ENCODE measurements at regions not wholly inside any gene's neighbourhood (a gene's known extent, or its start where the extent isn't known, plus 50 kb on each side); places are given as distances from the start of the nearest gene placed in this dataset.

GRCh38 chr6:33865478-33866077 lies 61.8 kb upstream of the MLN start:
- TF ChIP-seq CTCF (IDR thresholded peaks at IDR 0.05; ENCODE audit: low read length) (no peak), EZH2 (IDR thresholded peaks at IDR 0.05; ENCODE audit: borderline replicate concordance, low read length) (no peak)
- Histone ChIP-seq H3K27me3 (ENCODE audit: insufficient read depth, low read length) (peaks cover 4% of the 10 kb centered on the region; the same call in 1 of the 2 replicates), H3F3A (ENCODE audit: insufficient read depth, low read length) (no peaks in the 10 kb centered on the region), H3K9me2 (ENCODE audit: low read depth, low read length) (no peaks in the 10 kb centered on the region), H3K36me3 (ENCODE audit: insufficient read depth, low read length) (no peaks in the 10 kb centered on the region), H3K4me1 (ENCODE audit: insufficient read depth, low read length, severe bottlenecking) (no peaks in the 10 kb centered on the region), H3K9ac (ENCODE audit: low read length) (no peak overlapping the region), H3K79me2 (ENCODE audit: insufficient read depth, low read length) (no peaks in the 10 kb centered on the region), H3K27ac (ENCODE audit: low read depth, low read length, poor library complexity, severe bottlenecking) (no peak overlapping the region), H2AFZ (ENCODE audit: low read length) (no peak overlapping the region), H3K4me3 (ENCODE audit: low read depth, low read length, poor library complexity, severe bottlenecking) (no peak overlapping the region), H3K4me2 (ENCODE audit: low read length) (no peak overlapping the region), H4K20me1 (ENCODE audit: insufficient read depth, low read length) (no peaks in the 10 kb centered on the region), H3K9me3 (ENCODE audit: low read length) (no peaks in the 10 kb centered on the region)

- Histone ChIP-seq H3K4me2 (ENCODE audit: low read length) (no peak overlapping the region), H3K4me3 (ENCODE audit: low read depth, low read length, poor library complexity, severe bottlenecking) (no peak overlapping the region), H3K27ac (ENCODE audit: low read depth, low read length, poor library complexity, severe bottlenecking) (no peak overlapping the region), H3K27me3 (ENCODE audit: insufficient read depth, low read length) (peaks cover 11% of the 10 kb centered on the region; the same call in 1 of the 2 replicates), H3F3A (ENCODE audit: insufficient read depth, low read length) (no peaks in the 10 kb centered on the region), H3K9me3 (ENCODE audit: low read length) (no peaks in the 10 kb centered on the region), H4K20me1 (ENCODE audit: insufficient read depth, low read length) (no peaks in the 10 kb centered on the region), H3K9me2 (ENCODE audit: low read depth, low read length) (no peaks in the 10 kb centered on the region), H2AFZ (ENCODE audit: low read length) (no peak overlapping the region), H3K9ac (ENCODE audit: low read length) (no peak overlapping the region), H3K36me3 (ENCODE audit: insufficient read depth, low read length) (no peaks in the 10 kb centered on the region), H3K4me1 (ENCODE audit: insufficient read depth, low read length, severe bottlenecking) (no peaks in the 10 kb centered on the region), H3K79me2 (ENCODE audit: insufficient read depth, low read length) (no peaks in the 10 kb centered on the region)
- no peak for TF ChIP-seq CTCF (IDR thresholded peaks at IDR 0.05; ENCODE audit: low read length)
Observed at GRCh38 chr6:33863723-33864440, 60.1 kb upstream of the MLN start.

GRCh38 chr6:33863084-33863483 lies 59.3 kb upstream of the MLN start:
- Histone ChIP-seq H3K36me3 (ENCODE audit: insufficient read depth, low read length) (no peaks in the 10 kb centered on the region), H3K27me3 (ENCODE audit: insufficient read depth, low read length) (peaks cover 12% of the 10 kb centered on the region; the same call in 1 of the 2 replicates), H3K9me3 (ENCODE audit: low read length) (no peaks in the 10 kb centered on the region), H4K20me1 (ENCODE audit: insufficient read depth, low read length) (no peaks in the 10 kb centered on the region), H3K4me2 (ENCODE audit: low read length) (no peak overlapping the region), H3K9me2 (ENCODE audit: low read depth, low read length) (no peaks in the 10 kb centered on the region), H3K27ac (ENCODE audit: low read depth, low read length, poor library complexity, severe bottlenecking) (no peak overlapping the region), H3K4me1 (ENCODE audit: insufficient read depth, low read length, severe bottlenecking) (no peaks in the 10 kb centered on the region), H3F3A (ENCODE audit: insufficient read depth, low read length) (no peaks in the 10 kb centered on the region), H3K79me2 (ENCODE audit: insufficient read depth, low read length) (no peaks in the 10 kb centered on the region), H2AFZ (ENCODE audit: low read length) (no peak overlapping the region), H3K9ac (ENCODE audit: low read length) (no peak overlapping the region), H3K4me3 (ENCODE audit: low read depth, low read length, poor library complexity, severe bottlenecking) (no peak overlapping the region)
- TF ChIP-seq EZH2 (IDR thresholded peaks at IDR 0.05; ENCODE audit: borderline replicate concordance, low read length) (no peak), CTCF (IDR thresholded peaks at IDR 0.05; ENCODE audit: low read length) (no peak)

Data from OCI-LY1 (cell line).